ENCODE measurements at regions not wholly inside any gene's neighbourhood (a gene's known extent, or its start where the extent isn't known, plus 50 kb on each side); places are given as distances from the start of the nearest gene placed in this dataset.

- H4K20me1 ChIP-seq (replicated peaks; ENCODE audit: insufficient read depth), result no peaks in the 10 kb centered on the region
- H3K27me3 Mint-ChIP-seq (ENCODE audit: insufficient read depth, low read depth, poor library complexity), result no peaks in the 10 kb centered on the region
- no peak overlapping the region for H3K4me2 ChIP-seq
- no peaks in the 10 kb centered on the region for H3K36me3 ChIP-seq (ENCODE audit: insufficient read depth)
- H3K9me3 Mint-ChIP-seq, result no peaks in the 10 kb centered on the region
- H2AFZ ChIP-seq, result no peak overlapping the region
- no peaks in the 10 kb centered on the region for H3K4me1 Mint-ChIP-seq
- TF ChIP-seq EZH2phosphoT487 (IDR thresholded peaks at IDR 0.05; ENCODE audit: unreplicated experiment), result no peak
- TF ChIP-seq CREB1 (CRISPR knock-in tag; IDR thresholded peaks at IDR 0.05; ENCODE audit: low read depth), result no peak
- no peaks in the 10 kb centered on the region for H3K4me1 ChIP-seq (ENCODE audit: insufficient read depth)
- DNase-seq (ENCODE audit: low spot score) (no peak), ATAC-seq (no peak)
- H3F3A ChIP-seq (replicated peaks; ENCODE audit: low read depth), result no peaks in the 10 kb centered on the region
- H3K27ac Mint-ChIP-seq, result no peak overlapping the region
- H3K27ac ChIP-seq (ENCODE audit: low read depth), result no peak overlapping the region
- no peaks in the 10 kb centered on the region for H3K27me3 ChIP-seq (ENCODE audit: insufficient read depth)
- no peaks in the 10 kb centered on the region for H3K9me2 ChIP-seq (ENCODE audit: insufficient read depth)
- no peaks in the 10 kb centered on the region for H3K79me2 ChIP-seq (replicated peaks; ENCODE audit: insufficient read depth)
- H3K36me3 Mint-ChIP-seq (ENCODE audit: low read depth), result no peaks in the 10 kb centered on the region
- no peak overlapping the region for H3K4me3 ChIP-seq
- no peak overlapping the region for H3K4me3 Mint-ChIP-seq
These were observed 1159.6 kb upstream of the CHAC2 start for GRCh38 chr2:52608030-52608429.

- Histone ChIP-seq H3K4me2 (no peak overlapping the region), H3K4me1 (ENCODE audit: insufficient read depth) (peaks cover 3% of the 10 kb centered on the region; the same call in 1 of the 2 replicates), H3K36me3 (ENCODE audit: insufficient read depth) (no peaks in the 10 kb centered on the region), H4K20me1 (replicated peaks; ENCODE audit: insufficient read depth) (no peaks in the 10 kb centered on the region), H3K27me3 (ENCODE audit: insufficient read depth) (no peaks in the 10 kb centered on the region), H3K79me2 (replicated peaks; ENCODE audit: insufficient read depth) (no peaks in the 10 kb centered on the region), H3F3A (replicated peaks; ENCODE audit: low read depth) (no peaks in the 10 kb centered on the region), H3K27ac (ENCODE audit: low read depth) (no peak overlapping the region), H3K4me3 (no peak overlapping the region), H3K9me2 (ENCODE audit: insufficient read depth) (no peaks in the 10 kb centered on the region), H2AFZ (no peak overlapping the region; the same call in 1 of the 2 replicates)
- H3K27ac Mint-ChIP-seq, result no peak overlapping the region; the same call in 1 of the 2 replicates
- no peak for DNase-seq (ENCODE audit: low spot score)
- no peak overlapping the region for H3K4me3 Mint-ChIP-seq
- H3K36me3 Mint-ChIP-seq (ENCODE audit: low read depth), result no peaks in the 10 kb centered on the region
- ATAC-seq, result no peak
- H3K9me3 Mint-ChIP-seq, result no peaks in the 10 kb centered on the region
- no peaks in the 10 kb centered on the region for H3K27me3 Mint-ChIP-seq (ENCODE audit: insufficient read depth, low read depth, poor library complexity)
- H3K4me1 Mint-ChIP-seq, result peaks cover 8% of the 10 kb centered on the region; the same call in 2 of the 3 replicates
- no peak for TF ChIP-seq JUNB (IDR thresholded peaks at IDR 0.05; ENCODE audit: unreplicated experiment)
- no peak for TF ChIP-seq EZH2phosphoT487 (IDR thresholded peaks at IDR 0.05; ENCODE audit: unreplicated experiment)
- TF ChIP-seq STAT1 (IDR thresholded peaks at IDR 0.05; ENCODE audit: unreplicated experiment), result no peak
- no peak for TF ChIP-seq ETS1 (IDR thresholded peaks at IDR 0.05)
- no peak for TF ChIP-seq POLR2AphosphoS5 (IDR thresholded peaks at IDR 0.05; ENCODE audit: low read depth)
- TF ChIP-seq, protein P1, sequence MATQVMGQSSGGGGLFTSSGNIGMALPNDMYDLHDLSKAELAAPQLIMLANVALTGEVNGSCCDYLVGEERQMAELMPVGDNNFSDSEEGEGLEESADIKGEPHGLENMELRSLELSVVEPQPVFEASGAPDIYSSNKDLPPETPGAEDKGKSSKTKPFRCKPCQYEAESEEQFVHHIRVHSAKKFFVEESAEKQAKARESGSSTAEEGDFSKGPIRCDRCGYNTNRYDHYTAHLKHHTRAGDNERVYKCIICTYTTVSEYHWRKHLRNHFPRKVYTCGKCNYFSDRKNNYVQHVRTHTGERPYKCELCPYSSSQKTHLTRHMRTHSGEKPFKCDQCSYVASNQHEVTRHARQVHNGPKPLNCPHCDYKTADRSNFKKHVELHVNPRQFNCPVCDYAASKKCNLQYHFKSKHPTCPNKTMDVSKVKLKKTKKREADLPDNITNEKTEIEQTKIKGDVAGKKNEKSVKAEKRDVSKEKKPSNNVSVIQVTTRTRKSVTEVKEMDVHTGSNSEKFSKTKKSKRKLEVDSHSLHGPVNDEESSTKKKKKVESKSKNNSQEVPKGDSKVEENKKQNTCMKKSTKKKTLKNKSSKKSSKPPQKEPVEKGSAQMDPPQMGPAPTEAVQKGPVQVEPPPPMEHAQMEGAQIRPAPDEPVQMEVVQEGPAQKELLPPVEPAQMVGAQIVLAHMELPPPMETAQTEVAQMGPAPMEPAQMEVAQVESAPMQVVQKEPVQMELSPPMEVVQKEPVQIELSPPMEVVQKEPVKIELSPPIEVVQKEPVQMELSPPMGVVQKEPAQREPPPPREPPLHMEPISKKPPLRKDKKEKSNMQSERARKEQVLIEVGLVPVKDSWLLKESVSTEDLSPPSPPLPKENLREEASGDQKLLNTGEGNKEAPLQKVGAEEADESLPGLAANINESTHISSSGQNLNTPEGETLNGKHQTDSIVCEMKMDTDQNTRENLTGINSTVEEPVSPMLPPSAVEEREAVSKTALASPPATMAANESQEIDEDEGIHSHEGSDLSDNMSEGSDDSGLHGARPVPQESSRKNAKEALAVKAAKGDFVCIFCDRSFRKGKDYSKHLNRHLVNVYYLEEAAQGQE (IDR thresholded peaks at IDR 0.05; ENCODE audit: unreplicated experiment), result no peak
- TF ChIP-seq CREB1 (CRISPR knock-in tag; IDR thresholded peaks at IDR 0.05; ENCODE audit: low read depth), result no peak
- TF ChIP-seq EZH2 (IDR thresholded peaks at IDR 0.05; ENCODE audit: low read depth, unreplicated experiment), result no peak
- no peak for TF ChIP-seq ZNF462 (CRISPR knock-in tag; IDR thresholded peaks at IDR 0.05)
- TF ChIP-seq NANOG (IDR thresholded peaks at IDR 0.05; ENCODE audit: borderline replicate concordance), result no peak
- TF ChIP-seq ZNF331 (CRISPR knock-in tag; IDR thresholded peaks at IDR 0.05; ENCODE audit: low read depth), result no peak
- TF ChIP-seq ZNF114 (CRISPR knock-in tag; IDR thresholded peaks at IDR 0.05), result no peak
These were observed 1170.3 kb upstream of the CHAC2 start for GRCh38 chr2:52597346-52597745.

Measured in GM23338 (cell line).